ENCODE measurements at regions not wholly inside any gene's neighbourhood (a gene's known extent, or its start where the extent isn't known, plus 50 kb on each side); places are given as distances from the start of the nearest gene placed in this dataset.

- DNase-seq, result peak; percentile 18
Measured at GRCh38 chr13:68597641-68598040, 1367.5 kb upstream of the PCDH9 start.

- peak; percentile 84 for DNase-seq
Measured at GRCh38 chr13:68588623-68589022, 1358.5 kb upstream of the PCDH9 start.

GRCh38 chr13:68584776-68585175 lies 1354.6 kb upstream of the PCDH9 start:
- DNase-seq, result no peak

GRCh38 chr13:68574053-68574452 lies 1343.9 kb upstream of the PCDH9 start:
- DNase-seq, result no peak

GRCh38 chr13:68551701-68552522 lies 1321.8 kb upstream of the PCDH9 start:
- peak; percentile 86 for DNase-seq

- no peak for DNase-seq
Measured at GRCh38 chr13:68550330-68550729, 1320.2 kb upstream of the PCDH9 start.

GRCh38 chr13:68540244-68540643 lies 1310.1 kb upstream of the PCDH9 start:
- DNase-seq, result no peak

GRCh38 chr13:68535329-68535728 lies 1305.2 kb upstream of the PCDH9 start:
- peak; percentile 66 for DNase-seq

- DNase-seq, result peak; percentile 55
Measured at GRCh38 chr13:68527167-68527566, 1297.0 kb upstream of the PCDH9 start.

GRCh38 chr13:68523838-68524424 lies 1293.8 kb upstream of the PCDH9 start:
- DNase-seq, result no peak

GRCh38 chr13:68522184-68522583 lies 1292.0 kb upstream of the PCDH9 start:
- no peak for DNase-seq

GRCh38 chr13:68509734-68510621 lies 1279.8 kb upstream of the PCDH9 start:
- no peak for DNase-seq

- no peak for DNase-seq
Measured at GRCh38 chr13:68506888-68507551, 1276.9 kb upstream of the PCDH9 start.

GRCh38 chr13:68490594-68490993 lies 1260.5 kb upstream of the PCDH9 start:
- no peak for DNase-seq

GRCh38 chr13:68481130-68481529 lies 1251.0 kb upstream of the PCDH9 start:
- DNase-seq, result no peak

- DNase-seq, result no peak
Measured at GRCh38 chr13:68473834-68474326, 1243.7 kb upstream of the PCDH9 start.

GRCh38 chr13:68467160-68467559 lies 1237.0 kb upstream of the PCDH9 start:
- DNase-seq, result no peak

GRCh38 chr13:68440874-68441273 lies 1210.7 kb upstream of the PCDH9 start:
- no peak for DNase-seq

GRCh38 chr13:68439817-68440216 lies 1209.7 kb upstream of the PCDH9 start:
- DNase-seq, result peak; percentile 38

GRCh38 chr13:68428292-68428691 lies 1198.2 kb upstream of the PCDH9 start:
- DNase-seq, result no peak

- no peak for DNase-seq
Measured at GRCh38 chr13:68417801-68418200, 1187.7 kb upstream of the PCDH9 start.

GRCh38 chr13:68410007-68410406 lies 1179.9 kb upstream of the PCDH9 start:
- no peak for DNase-seq

- DNase-seq, result no peak
Measured at GRCh38 chr13:68390987-68391386, 1160.9 kb upstream of the PCDH9 start.

Measured in OCI-M1 (cell line).